GM19240 (cell line): ENCODE measurements at regions not wholly inside any gene's neighbourhood (a gene's known extent, or its start where the extent isn't known, plus 50 kb on each side); places are given as distances from the start of the nearest gene placed in this dataset.

ENCODE experiments used
- DNase-seq: peaks from one replicate; pipeline ENCODE4 v3.0.0; 2011; ENCODE audit warnings: low spot score; ENCODE audit not compliant: insufficient read length

DNA sequence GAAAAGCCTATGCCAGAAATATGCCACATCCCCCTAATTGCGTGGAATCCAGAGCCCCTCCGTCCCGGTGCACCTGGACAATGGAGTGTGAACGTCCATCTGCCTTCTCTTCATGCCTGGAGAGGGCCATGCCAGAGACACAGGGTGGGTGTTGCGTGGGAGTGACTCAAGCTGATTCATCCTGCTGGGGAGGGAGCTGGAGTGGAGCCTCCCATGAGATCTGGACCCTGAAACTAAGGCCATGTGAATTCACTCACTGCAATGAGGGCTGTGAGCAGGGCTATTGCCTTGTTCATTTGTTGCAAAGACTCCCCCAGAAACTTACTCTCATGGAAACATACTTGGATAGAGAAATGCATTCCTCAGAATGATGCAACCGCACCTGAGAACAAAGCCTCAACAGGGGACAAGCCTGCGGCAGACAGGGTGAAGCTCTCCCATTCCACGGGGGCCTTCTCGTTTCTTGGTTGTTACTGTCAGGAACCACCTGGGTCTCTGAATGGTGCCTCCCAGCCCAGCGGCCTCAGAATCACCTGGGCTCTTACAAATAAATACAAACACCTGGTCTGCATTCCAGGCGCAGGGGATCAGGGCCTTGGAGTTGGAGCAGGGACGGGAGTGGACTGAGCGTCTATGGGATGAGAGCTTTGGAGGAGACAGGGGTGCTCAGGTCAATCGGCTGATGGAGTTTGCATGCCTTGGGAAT, 1031.2 kb downstream of the BRD1 start:
- no peak for DNase-seq

DNA sequence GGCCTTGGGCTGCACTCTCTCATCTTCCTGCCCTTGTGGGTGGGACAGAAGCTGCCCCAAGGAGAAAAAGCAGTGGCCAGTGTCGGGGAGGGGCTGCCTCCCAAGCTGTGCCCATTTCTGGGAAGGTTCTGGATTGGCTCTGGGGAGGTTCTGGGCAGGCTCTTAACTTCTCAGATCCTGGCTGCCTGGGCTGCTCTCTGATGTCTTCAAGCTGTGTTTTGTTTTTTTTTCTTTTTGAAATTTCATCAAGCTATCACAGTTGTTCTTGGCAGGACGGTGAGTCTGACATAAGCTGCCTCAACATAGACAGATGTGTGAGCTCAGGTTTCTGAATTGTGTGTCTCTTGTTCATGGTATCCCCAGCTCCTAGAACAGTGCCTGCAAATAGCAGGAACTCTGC, 1032.0 kb downstream of the BRD1 start:
- no peak for DNase-seq

DNA sequence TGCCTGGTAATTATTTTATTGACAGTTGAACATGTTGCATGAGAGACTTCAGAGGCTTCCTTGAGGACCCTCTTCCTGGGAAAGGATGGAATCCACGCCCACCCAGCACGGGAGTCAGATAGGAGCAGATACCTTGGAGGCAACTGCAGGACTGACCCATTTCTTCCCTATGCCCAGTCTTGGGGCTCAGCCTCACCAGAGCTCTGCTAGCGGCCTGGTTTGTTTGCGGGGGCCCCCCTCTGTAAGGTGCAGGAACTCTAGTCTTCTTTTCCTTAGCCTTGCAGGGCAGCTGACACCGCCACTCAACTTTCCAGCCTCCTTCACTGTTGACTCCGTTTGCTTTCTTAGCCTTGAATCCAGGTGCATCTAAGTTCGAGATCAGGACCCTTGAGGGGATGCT, 1032.8 kb downstream of the BRD1 start:
- no peak for DNase-seq

- no peak for DNase-seq
Observed at GRCh38 chr22:48793949-48794348, 1033.7 kb downstream of the BRD1 start.

- no peak for DNase-seq
Observed at GRCh38 chr22:48786679-48786996, 1041.0 kb downstream of the BRD1 start.

DNA sequence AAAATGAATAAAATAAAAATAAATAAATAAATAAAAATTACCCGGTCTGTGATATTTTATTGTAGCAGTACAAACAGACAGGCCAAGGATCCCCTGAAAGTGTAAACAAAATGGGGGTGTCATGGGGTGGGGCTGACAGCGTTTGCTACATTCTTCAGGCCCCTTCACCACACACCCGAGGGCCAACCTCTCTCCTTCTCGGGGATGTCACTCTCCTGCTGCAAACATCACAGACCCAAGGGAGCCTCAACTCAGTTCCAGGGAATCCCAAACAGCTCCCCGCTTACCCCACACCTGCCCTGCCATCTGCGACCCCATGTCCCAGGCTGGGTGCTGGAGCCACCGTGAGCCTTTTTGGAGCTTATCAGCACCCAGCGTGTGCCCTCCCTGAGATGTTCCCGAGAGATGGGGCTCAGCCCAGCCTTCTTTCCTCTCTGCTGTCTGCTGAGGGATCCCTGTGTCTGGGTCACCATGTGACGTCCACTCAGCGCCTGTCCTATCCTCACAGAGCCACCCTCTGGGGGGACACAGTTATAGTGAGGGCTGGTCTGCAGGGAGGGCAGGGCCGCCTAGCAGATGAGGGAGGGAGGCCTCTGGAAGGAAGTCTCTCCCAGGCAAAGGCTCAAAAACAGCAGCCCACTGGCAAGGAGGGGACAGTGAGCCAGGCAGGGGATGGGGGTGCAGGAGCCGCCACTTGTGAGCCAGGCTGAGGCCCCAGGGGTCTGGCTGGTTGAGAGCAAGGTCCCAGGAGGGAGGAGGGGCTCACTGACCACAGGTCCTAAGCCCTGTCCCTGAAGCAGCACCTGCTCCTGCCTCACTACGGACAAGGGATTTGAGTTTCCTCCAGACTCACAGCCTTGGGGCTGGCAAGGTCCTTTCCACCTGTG, 1041.6 kb downstream of the BRD1 start:
- DNase-seq: no peak

DNA sequence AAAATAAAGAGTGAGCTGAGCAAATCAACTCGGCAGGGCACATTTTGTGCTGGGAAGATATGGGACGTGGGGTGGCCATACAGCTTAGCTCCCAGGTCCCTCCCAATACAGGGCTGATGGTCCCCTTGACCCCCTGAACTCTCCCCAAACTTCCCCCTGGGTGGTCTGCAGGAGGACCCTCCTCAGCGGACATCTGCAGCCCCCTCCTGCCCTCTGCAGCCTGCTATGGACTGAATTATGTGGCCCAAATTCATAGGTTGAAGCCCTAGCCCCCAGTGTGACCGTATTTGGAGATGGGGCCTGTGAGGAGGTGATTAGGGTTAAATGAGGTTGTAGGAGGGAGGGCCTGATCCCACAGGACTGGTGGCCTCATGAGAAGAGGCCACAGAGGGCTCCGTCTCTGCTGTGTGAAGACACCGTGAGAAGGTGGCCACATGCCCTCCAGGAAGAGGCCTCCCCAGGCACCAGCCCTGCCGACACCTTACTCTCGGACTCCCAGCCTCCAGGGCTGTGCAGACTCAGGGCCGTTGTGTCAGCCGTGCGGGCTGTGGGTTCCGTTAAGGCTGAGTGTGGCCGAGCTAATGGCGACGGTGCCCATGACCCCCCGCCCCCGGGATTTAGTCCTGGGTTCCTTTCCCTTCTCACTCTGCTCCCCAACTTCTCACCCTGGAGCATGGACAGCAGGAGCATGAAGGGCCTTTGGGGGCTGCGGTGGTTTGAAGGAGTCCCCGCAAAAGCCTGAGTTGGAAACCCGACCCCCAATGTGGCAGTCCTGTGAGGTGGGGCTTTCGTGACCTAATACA, 1042.8 kb downstream of the BRD1 start:
- no peak for DNase-seq

DNA sequence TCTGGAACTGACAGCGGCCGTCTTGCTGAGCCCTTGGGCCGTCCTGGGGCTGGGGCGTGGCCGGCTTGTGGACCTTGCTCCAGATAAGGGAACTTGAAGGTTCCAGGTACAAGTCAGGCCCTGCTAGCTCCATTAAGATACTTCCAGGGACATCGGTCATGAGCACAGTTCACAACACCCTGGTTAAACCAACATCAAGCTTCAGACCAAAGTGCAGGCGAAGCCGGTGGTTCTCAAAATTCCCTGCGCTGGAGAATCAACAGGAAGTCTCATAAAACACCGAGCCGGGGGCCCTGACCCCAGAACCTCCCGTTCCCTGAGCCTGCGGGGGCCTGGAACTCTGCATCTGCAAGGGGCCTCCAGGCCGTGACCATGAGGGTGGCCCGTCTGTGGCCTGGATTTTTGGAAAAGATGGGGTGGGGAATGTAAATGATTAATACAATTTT, 1043.8 kb downstream of the BRD1 start:
- DNase-seq: no peak

DNA sequence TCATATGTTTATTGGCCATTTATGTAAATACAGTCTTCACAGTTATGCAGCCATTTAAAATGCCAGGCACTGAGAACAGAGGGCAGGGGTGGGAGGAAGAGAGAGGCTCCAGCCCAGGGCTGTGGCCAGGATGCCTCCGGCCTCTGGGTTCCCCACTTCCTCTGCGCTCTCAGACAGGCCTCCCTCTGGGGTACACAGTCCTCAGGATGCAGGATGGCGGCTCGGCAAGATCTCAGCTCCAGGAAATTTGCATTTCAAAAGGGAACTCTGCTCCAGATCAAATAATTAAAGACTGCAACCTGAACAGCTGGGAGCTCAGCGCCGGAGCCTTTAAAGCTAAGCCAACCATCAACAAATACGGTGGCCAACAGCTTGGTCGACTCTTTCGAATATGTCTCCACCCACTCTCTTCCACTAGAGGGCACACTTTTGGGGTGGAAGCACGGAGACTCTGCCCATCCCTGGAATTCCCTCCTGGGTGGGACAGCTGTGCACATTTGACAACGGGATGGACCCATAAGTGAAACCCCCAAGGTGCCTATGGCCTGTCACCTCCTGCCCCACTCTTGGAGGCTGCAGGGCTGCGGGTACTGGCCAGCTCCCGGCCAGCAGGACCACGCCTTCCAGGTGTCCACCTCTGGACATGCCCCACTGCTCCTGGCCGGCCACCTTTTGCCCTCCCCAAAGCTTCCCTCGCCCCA, 1044.7 kb downstream of the BRD1 start:
- no peak for DNase-seq

- no peak for DNase-seq
Observed at GRCh38 chr22:48782326-48782725, 1045.3 kb downstream of the BRD1 start.

DNA sequence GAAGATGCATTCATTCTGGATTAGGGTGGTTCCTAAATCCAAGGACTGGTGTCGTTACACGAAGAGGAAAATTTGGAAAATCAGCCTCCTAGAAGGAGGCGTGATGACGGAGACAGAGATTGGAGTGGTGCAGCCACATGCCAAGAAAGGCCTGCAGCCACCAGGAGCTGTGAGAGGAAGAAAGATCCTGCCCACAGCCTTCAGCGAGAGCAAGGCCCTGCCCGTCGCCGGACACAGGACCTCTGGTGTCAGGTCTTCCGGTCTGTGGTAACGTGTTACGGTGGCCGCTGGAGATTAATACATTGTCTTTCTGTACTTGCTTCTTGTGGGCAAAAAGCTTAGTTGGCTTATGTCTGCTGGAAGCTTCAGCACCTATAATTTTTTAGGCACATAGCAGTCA, 1045.8 kb downstream of the BRD1 start:
- DNase-seq: no peak

- no peak for DNase-seq
Observed at GRCh38 chr22:48781391-48781790, 1046.3 kb downstream of the BRD1 start.

GRCh38 chr22:48780597-48781277, 1046.9 kb downstream of the BRD1 start:
- DNase-seq: no peak

- no peak for DNase-seq
Observed at GRCh38 chr22:48779661-48780596, 1047.7 kb downstream of the BRD1 start.

- no peak for DNase-seq
Observed at GRCh38 chr22:48779211-48779643, 1048.4 kb downstream of the BRD1 start.

DNA sequence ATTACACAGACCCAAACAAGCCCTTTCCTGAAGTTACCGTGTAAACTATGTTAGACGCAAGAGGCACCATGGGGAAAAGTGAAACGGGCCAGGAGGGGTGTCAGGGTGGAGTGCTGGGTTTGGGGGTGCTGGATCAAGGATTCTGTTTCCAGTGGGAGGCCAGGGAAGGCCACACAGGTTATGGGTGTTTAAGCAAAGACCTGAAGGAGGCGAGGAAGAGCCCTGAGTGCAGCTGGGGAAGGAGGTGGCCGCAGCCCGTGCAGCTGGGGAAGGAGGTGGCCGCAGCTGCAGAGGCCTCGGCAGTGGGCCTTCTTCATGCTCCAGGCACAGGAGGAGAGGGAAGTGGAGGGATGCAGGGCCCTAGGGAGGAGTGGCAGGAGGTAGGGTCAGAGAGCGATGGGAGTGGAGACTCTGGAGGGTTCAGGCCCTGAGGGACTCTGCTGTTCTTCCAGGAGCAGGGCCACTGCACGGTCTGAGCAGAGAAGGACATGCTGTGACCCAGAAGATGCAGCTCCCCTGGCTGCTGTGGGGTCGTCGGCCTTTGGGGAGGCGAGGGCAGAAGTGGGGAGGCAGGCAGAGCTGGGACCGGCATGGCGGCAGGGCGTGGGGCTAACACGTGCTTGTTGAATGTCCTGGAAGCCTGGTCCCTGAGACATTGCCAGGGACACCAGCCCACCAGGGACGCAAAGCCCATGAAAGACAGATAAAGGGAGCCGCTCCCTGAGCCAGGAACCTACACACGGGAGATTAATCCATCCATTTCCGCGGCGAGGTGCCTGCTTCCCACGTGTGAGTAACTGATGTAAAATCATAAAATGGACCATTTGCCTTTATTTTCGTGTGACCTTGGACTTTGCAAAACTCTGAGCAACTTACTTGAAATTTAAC, 1049.1 kb downstream of the BRD1 start:
- DNase-seq: no peak

DNA sequence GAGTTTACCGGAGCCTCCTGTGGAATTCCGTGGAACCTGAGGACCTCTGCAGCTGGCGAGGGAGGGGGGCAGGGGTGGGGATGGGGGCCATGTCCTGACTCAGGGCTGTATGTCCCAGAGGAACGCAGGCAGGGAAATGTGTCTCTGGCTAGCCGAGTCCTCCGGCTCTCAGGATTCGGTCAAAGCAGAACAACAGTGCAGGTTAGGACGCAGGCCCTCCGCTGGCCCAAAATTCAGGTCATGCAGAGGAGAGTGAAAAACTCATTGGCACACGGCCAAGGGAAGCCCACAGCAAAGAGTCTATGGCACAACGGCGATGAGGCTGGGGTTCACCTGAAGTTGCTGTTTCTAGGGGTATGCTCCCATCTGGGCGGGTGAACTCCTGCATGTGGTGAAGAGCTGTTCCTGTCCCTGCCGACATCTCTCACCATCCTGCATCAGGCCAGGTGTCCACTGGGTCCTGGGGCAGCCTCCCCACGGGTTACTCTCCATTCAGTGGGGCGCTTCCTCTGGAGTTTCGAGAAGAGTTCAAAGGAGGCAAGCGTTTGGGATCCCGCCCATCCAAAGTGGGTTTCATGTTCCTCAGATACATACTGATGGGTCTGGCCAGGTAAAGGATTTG, 1055.3 kb downstream of the BRD1 start:
- no peak for DNase-seq

- no peak for DNase-seq
Observed at GRCh38 chr22:48765595-48765994, 1062.1 kb downstream of the BRD1 start.
